AG09309 (cell line): ENCODE measurements at regions not wholly inside any gene's neighbourhood (a gene's known extent, or its start where the extent isn't known, plus 50 kb on each side); places are given as distances from the start of the nearest gene placed in this dataset.

Experiments
- DNase-seq: peaks from one replicate; pipeline ENCODE4 v3.0.0-alpha.2; 2010; ENCODE audit warnings: low read depth
- H3K4me3 ChIP-seq: 2 replicates; pipeline ENCODE4 v1.5.1; 2011; ENCODE audit warnings: mild to moderate bottlenecking, low read depth, low read length, moderate library complexity; ENCODE audit not compliant: control insufficient read depth
- CTCF ChIP-seq: IDR thresholded peaks from 2 replicates; pipeline ENCODE4 v1.5.1; 2011; ENCODE audit warnings: mild to moderate bottlenecking, low read depth, low read length, inconsistent platforms; ENCODE audit not compliant: insufficient read depth, control insufficient read depth; ENCODE audit errors: missing control alignments

DNA sequence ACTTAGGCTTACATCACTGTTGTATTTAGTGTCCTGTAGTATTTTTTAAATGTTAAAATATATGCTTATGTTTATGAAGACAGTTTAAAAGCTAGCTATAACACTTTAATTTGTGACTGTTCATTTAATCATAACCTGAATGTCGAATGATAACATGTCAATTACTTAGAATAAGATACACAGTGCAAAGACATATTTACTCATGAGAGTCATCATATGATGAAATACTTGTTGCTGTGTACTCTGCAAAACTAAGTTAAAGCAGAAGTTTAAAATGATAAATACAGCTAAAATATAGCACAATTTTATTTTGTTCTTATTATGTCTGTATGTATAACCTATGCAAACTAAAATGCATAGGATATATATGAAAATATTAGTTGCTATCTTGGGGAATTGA is 497.4 kb downstream of the FSCB start:
- TF ChIP-seq CTCF = no peak
- no peak for DNase-seq
- no peak overlapping the region for H3K4me3 ChIP-seq

DNA sequence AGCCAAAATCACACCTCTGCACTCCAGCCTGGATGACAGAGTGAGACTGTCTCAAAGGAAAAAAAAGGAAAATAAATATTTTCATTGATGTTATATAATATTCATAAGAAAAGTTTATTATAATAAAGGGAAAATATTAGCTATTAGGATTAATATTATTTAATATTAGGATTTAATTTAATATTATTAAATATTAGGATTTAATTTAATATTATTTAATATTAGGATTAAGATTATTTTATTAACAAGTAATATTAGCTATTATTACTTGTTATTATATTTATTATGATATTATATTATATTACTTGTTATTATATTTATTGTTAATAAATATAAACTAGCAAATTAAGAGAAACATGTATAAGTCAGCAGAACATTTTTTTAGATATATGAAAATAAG is 518.1 kb downstream of the FSCB start:
- H3K4me3 ChIP-seq = no peak overlapping the region
- no peak for DNase-seq
- TF ChIP-seq CTCF = no peak

DNA sequence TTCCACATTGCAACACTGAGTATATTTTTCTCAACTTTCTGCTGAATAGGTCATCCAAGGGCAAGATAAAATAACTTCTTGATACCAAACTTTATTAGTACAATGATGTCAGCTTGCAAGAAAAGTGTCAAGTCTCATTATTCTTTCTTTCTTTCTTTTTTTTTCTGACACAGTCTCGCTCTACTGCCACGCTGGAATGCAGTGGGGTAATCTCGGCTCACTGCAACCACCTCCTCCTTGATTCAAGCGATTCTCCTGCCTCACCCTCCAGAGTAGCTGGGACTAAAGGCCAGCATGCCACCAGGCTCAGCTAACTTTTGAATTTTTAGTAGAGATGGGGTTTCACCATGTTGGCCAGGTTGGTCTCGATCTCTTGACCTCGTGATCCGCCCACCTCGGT is 523.4 kb downstream of the FSCB start:
- no peak for TF ChIP-seq CTCF
- no peak overlapping the region for H3K4me3 ChIP-seq
- no peak for DNase-seq

DNA sequence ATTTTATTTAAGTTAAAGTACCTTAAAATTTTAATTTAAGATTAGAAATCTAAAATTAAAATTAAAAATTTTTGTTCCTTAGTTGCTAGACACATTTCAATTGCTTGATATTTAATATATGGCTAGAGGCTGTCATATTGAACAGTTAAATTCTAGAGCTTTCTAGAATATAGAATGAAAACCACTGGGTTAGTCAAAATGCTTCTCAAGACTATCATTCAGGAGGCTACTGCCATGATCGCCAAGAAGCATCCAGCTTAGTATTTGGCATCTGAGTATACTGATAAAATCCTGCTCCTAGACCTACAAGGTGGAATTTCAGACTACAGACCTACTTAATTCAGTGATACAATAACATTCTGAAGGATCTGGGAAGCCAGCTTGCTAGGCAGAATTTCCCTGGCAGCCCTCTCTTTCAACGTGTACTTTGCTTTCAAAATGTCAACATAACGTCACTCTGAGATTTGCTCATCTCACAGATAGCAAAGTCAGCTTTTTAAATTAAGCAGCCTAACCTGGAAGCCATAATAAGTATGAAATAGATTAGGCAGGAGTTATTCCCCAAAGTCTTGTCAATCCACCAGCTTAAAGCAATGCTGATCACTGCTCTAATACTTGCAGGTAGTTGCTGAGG is 525.8 kb downstream of the FSCB start:
- DNase-seq = no peak
- no peak overlapping the region for H3K4me3 ChIP-seq
- no peak for TF ChIP-seq CTCF

DNA sequence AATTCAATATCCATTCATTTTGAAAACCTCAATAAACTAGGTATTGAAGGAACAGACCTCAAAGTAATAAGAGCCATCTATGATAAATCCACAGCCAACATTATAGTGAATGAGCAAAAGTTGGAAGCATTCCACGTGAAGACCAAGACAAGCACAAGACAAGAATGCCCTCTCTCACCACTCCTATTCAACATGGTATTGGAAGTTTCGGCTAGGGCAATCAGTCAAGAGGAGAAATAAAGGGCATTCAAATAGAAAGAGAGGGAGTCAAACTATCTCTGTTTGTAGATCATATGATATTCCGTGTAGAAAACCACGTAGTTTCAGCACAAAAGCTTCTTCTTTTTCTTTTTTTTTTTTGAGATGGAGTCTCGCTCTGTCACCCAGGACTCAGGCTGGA is 550.3 kb downstream of the FSCB start:
- H3K4me3 ChIP-seq = no peak overlapping the region
- TF ChIP-seq CTCF = no peak
- DNase-seq = no peak

- no peak for DNase-seq
- no peak for TF ChIP-seq CTCF
- H3K4me3 ChIP-seq = no peak overlapping the region
Measured at GRCh38 chr14:43949400-43949799, 557.7 kb downstream of the FSCB start.

GRCh38 chr14:43939836-43940235 is 567.2 kb downstream of the FSCB start:
- DNase-seq = no peak
- no peak overlapping the region for H3K4me3 ChIP-seq
- no peak for TF ChIP-seq CTCF
